ENCODE measurements at regions not wholly inside any gene's neighbourhood (a gene's known extent, or its start where the extent isn't known, plus 50 kb on each side); places are given as distances from the start of the nearest gene placed in this dataset.

- POLR2A ChIA-PET (ENCODE audit: unreplicated experiment) = no interaction called here
- dilution Hi-C loops (cut with HindIII; ENCODE audit: low sequenced_read_pairs, unreplicated experiment) = no loop called here
- no CpG with 5 or more reads among the region's 5 CpGs for WGBS, 2 experiments (ENCODE audit: extremely low coverage in 2 of 2, insufficient read length in 1 of 2)
Observed at GRCh38 chr6:156713548-156713947, 63.6 kb upstream of the ARID1B start.

More at GRCh38 chr6:156713548-156713947, 63.6 kb upstream of the ARID1B start:
- Histone ChIP-seq H4K20me1 (ENCODE audit: insufficient read depth, low read length) (no peaks in the 10 kb centered on the region), H3K9me3 (ENCODE audit: control insufficient read depth, insufficient read depth, low read length) (no peaks in the 10 kb centered on the region), H3K27ac (ENCODE audit: insufficient read depth, low read length) (no peak overlapping the region), H3K4ac (ENCODE audit: low read depth, low read length) (no peak overlapping the region), H3K4me2 (ENCODE audit: low read depth, low read length) (no peak overlapping the region), H3K27me3 (ENCODE audit: control insufficient read depth, insufficient read depth, low read length) (peaks cover 5% of the 10 kb centered on the region), H3K4me1 (ENCODE audit: control insufficient read depth, insufficient read depth, low read length) (no peaks in the 10 kb centered on the region), H2BK15ac (ENCODE audit: low read depth, low read length) (no peak overlapping the region), H2BK20ac (ENCODE audit: low read depth, low read length) (no peak overlapping the region), H4K91ac (ENCODE audit: insufficient read depth, low read depth, low read length) (no peak overlapping the region), H3K18ac (ENCODE audit: low read depth, low read length) (no peak overlapping the region), H4K8ac (ENCODE audit: low read depth in 2 of 2, low read length in 2 of 2) (no peak overlapping the region), H4K5ac (ENCODE audit: low read depth, low read length) (no peak overlapping the region), H3K56ac (ENCODE audit: extremely low read depth, insufficient read depth, low read length) (no peak overlapping the region), H3K9me1 (ENCODE audit: insufficient read depth, low read length) (no peaks in the 10 kb centered on the region), H3K14ac (replicated peaks; ENCODE audit: low read depth, low read length) (no peak overlapping the region), H2AK9ac (replicated peaks; ENCODE audit: low read depth, low read length, poor library complexity) (no peak overlapping the region), H3K23ac (ENCODE audit: low read depth, low read length) (no peak overlapping the region), H3K36me3 (ENCODE audit: control insufficient read depth, insufficient read depth, low read length) (no peaks in the 10 kb centered on the region), H2AK5ac (ENCODE audit: low read depth, low read length) (no peak overlapping the region), H2BK120ac (ENCODE audit: low read depth, low read length) (no peak overlapping the region), H3K79me1 (ENCODE audit: low read depth in 1 of 2, low read length in 2 of 2) (no peaks in the 10 kb centered on the region), H2BK5ac (ENCODE audit: low read depth, low read length, poor library complexity, severe bottlenecking) (no peak overlapping the region), H3K9ac (ENCODE audit: low read depth, low read length) (no peak overlapping the region), H2AFZ (replicated peaks; ENCODE audit: low read length, poor library complexity) (no peak overlapping the region), H3K4me3 (ENCODE audit: insufficient read depth, low read depth, low read length) (no peak overlapping the region)
- ATAC-seq (ENCODE audit: low read depth) (no peak), DNase-seq (no peak)
- BruUV-seq (replicated peaks) = no TSS peak
- intact Hi-C loops (cut with micrococcal nuclease) (loop anchor here (5.0 kb wide), 1 partner anchor 34 kb away; no protein-coding TSS in a partner anchor), in situ Hi-C loops (cut with MboI; ENCODE audit: low sequenced_read_pairs) (no loop called here)
- CTCF ChIA-PET = no interaction called here
- TF ChIP-seq RAD21 (IDR thresholded peaks at IDR 0.05; ENCODE audit: low read length) (no peak), POLR2A (IDR thresholded peaks at IDR 0.05; ENCODE audit: low read depth, low read length) (no peak), ELK1 (IDR thresholded peaks at IDR 0.05; ENCODE audit: borderline replicate concordance, low read depth, low read length) (no peak), USF2 (IDR thresholded peaks at IDR 0.05; ENCODE audit: low read depth, low read length) (no peak), CEBPB (IDR thresholded peaks at IDR 0.05; ENCODE audit: low read depth, low read length) (no peak), RFX5 (IDR thresholded peaks at IDR 0.05; ENCODE audit: low read depth, low read length) (no peak)
